ENCODE measurements at regions not wholly inside any gene's neighbourhood (a gene's known extent, or its start where the extent isn't known, plus 50 kb on each side); places are given as distances from the start of the nearest gene placed in this dataset.

GRCh38 chr5:21225223-21226064 lies 1237.4 kb upstream of the CDH18 start:
- TF ChIP-seq, protein P1, sequence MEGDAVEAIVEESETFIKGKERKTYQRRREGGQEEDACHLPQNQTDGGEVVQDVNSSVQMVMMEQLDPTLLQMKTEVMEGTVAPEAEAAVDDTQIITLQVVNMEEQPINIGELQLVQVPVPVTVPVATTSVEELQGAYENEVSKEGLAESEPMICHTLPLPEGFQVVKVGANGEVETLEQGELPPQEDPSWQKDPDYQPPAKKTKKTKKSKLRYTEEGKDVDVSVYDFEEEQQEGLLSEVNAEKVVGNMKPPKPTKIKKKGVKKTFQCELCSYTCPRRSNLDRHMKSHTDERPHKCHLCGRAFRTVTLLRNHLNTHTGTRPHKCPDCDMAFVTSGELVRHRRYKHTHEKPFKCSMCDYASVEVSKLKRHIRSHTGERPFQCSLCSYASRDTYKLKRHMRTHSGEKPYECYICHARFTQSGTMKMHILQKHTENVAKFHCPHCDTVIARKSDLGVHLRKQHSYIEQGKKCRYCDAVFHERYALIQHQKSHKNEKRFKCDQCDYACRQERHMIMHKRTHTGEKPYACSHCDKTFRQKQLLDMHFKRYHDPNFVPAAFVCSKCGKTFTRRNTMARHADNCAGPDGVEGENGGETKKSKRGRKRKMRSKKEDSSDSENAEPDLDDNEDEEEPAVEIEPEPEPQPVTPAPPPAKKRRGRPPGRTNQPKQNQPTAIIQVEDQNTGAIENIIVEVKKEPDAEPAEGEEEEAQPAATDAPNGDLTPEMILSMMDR (IDR thresholded peaks at IDR 0.05; ENCODE audit: insufficient read depth, low read depth, low read length), result no peak
- TF ChIP-seq EZH2 (IDR thresholded peaks at IDR 0.05; ENCODE audit: insufficient read depth, low read length), result no peak
